ENCODE measurements at regions not wholly inside any gene's neighbourhood (a gene's known extent, or its start where the extent isn't known, plus 50 kb on each side); places are given as distances from the start of the nearest gene placed in this dataset.
A peak's percentile ranks its signal among the peaks of the same experiment; 100 is the strongest.

DNA sequence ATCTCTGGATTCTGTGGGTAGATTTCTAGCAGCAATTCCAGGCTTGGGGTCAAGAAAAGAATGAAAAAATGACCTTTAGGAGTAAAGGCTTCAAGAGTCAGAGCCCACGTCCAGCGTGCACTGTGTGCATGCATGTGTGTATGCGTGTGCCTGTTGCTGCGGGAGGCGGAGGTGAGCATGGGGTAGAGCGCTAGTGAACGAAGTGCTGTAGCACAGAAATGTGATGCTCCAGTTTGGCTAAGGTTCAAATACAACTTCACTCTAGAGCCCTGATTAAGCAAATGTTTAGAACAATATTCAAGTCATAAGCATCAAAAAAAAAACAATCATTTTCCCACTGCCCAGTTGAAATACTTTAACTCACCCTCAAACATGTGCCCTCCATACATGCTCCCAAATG lies 403.9 kb downstream of the ZNF608 start:
- H3K4me3 ChIP-seq = no peak overlapping the region
- ATAC-seq (no peak), DNase-seq (no peak)
- in situ Hi-C loops (cut with MboI; ENCODE audit: low sequenced_read_pairs in 4 of 4) (no loop called here), intact Hi-C loops (cut with DNase I; ENCODE audit: low total_unique reads) (no loop called here)
- no peaks in the 10 kb centered on the region for H3K9me3 ChIP-seq
- peaks cover 11 to 14% of the 10 kb centered on the region in 2 donors for H3K4me1 ChIP-seq
- no peaks in the 10 kb centered on the region for H3K27me3 ChIP-seq
- no peak overlapping the region for H3K27ac ChIP-seq
- TF ChIP-seq CTCF (IDR thresholded peaks at IDR 0.05 in 4 of 5, conservative IDR thresholded peaks at IDR 0.05 in 1 of 5) = no peak
- H3K36me3 ChIP-seq = no peaks in the 10 kb centered on the region

GRCh38 chr5:124342027-124342471 lies 404.4 kb downstream of the ZNF608 start:
- TF ChIP-seq POLR2A (IDR thresholded peaks at IDR 0.05) = no peak
- intact Hi-C loops (cut with DNase I; ENCODE audit: low total_unique reads) (no loop called here), in situ Hi-C loops (cut with MboI; ENCODE audit: low sequenced_read_pairs in 4 of 4) (no loop called here)
- Histone ChIP-seq H3K36me3 (no peaks in the 10 kb centered on the region), H3K4me1 (peaks cover 11 to 14% of the 10 kb centered on the region in 2 donors), H3K27me3 (no peaks in the 10 kb centered on the region), H3K4me3 (no peak overlapping the region), H3K27ac (peak overlapping the region in 2 of 4 donors; percentile 2 to 32), H3K9me3 (no peaks in the 10 kb centered on the region)
- DNase-seq (no peak), ATAC-seq (no peak)

DNA sequence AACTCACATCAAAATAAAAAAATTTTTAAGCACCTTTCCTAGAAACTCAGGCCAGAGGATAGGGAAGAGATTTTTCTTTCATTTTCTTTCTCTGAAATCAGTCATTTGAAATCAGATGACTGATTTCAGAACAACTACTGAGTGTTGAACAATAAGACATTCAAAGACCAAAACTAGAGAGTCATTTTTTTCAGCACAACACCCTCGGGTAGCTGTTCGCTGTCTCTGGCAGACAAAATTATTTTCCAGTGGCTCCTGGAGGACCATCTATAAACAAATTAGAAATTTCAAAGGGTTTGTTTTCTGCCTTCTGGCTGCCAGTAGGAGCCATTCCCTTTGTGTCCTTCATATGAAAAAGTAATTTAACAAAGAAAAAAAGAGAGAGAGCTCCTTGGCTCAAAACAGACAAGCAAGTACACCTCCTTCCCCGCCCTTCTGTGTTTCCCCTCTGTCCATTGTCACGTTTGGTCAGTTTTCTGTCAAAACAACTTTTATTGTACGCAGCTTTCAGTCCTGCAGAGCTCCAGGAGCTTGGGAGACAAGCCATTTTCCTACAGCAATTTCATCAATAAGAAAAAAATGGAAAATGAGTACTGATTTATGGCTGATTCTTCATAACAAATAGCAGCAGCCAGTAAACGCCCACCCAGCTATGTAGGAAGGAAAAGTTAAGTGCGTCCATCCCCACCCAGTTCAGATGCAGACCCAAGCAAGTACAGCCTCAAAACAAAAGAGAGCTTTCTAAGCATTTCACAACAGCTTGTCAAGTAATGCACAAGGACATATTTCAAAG lies 405.2 kb downstream of the ZNF608 start:
- intact Hi-C loops (cut with DNase I; ENCODE audit: low total_unique reads) (no loop called here), in situ Hi-C loops (cut with MboI; ENCODE audit: low sequenced_read_pairs in 4 of 4) (no loop called here)
- ATAC-seq (no peak), DNase-seq (no peak)
- H3K4me3 ChIP-seq = no peak overlapping the region
- peak overlapping the region in 2 of 4 donors; percentile 2 to 32 for H3K27ac ChIP-seq
- H3K36me3 ChIP-seq = no peaks in the 10 kb centered on the region
- no peak for TF ChIP-seq POLR2A (IDR thresholded peaks at IDR 0.05)
- TF ChIP-seq CTCF (IDR thresholded peaks at IDR 0.05 in 4 of 5, conservative IDR thresholded peaks at IDR 0.05 in 1 of 5) = no peak
- H3K4me1 ChIP-seq = peaks cover 11 to 14% of the 10 kb centered on the region in 2 donors
- H3K27me3 ChIP-seq = no peaks in the 10 kb centered on the region
- no peaks in the 10 kb centered on the region for H3K9me3 ChIP-seq

- in situ Hi-C loops (cut with MboI; ENCODE audit: low sequenced_read_pairs in 4 of 4) (no loop called here), intact Hi-C loops (cut with DNase I; ENCODE audit: low total_unique reads) (no loop called here)
- H3K4me1 ChIP-seq = peaks cover 11 to 12% of the 10 kb centered on the region in 2 donors
- H3K9me3 ChIP-seq = no peaks in the 10 kb centered on the region
- H3K4me3 ChIP-seq = no peak overlapping the region
- no peak overlapping the region for H3K27ac ChIP-seq
- no peak for ATAC-seq
- no peak for DNase-seq
- H3K36me3 ChIP-seq = no peaks in the 10 kb centered on the region
- no peak for TF ChIP-seq CTCF (IDR thresholded peaks at IDR 0.05 in 4 of 5, conservative IDR thresholded peaks at IDR 0.05 in 1 of 5)
- no peak for TF ChIP-seq POLR2A (IDR thresholded peaks at IDR 0.05)
- no peaks in the 10 kb centered on the region for H3K27me3 ChIP-seq
Measured at GRCh38 chr5:124337996-124338395, 408.4 kb downstream of the ZNF608 start.

- no peaks in the 10 kb centered on the region for H3K4me1 ChIP-seq
- no peak overlapping the region for H3K27ac ChIP-seq
- no peak for ATAC-seq
- DNase-seq = no peak
- no peaks in the 10 kb centered on the region for H3K9me3 ChIP-seq
- TF ChIP-seq CTCF (IDR thresholded peaks at IDR 0.05 in 4 of 5, conservative IDR thresholded peaks at IDR 0.05 in 1 of 5) (no peak), POLR2A (IDR thresholded peaks at IDR 0.05) (no peak)
- no peak overlapping the region for H3K4me3 ChIP-seq
- in situ Hi-C loops (cut with MboI; ENCODE audit: low sequenced_read_pairs in 4 of 4) = no loop called here
- intact Hi-C loops (cut with DNase I; ENCODE audit: low total_unique reads) = no loop called here
- H3K27me3 ChIP-seq = no peaks in the 10 kb centered on the region
- no peaks in the 10 kb centered on the region for H3K36me3 ChIP-seq
Measured at GRCh38 chr5:124333298-124333979, 413.0 kb downstream of the ZNF608 start.

Measured in gastrocnemius medialis (tissue), 4 donors.